ENCODE measurements at regions not wholly inside any gene's neighbourhood (a gene's known extent, or its start where the extent isn't known, plus 50 kb on each side); places are given as distances from the start of the nearest gene placed in this dataset.
"Not testable (repeated sequence)": the region's sequence is repeated elsewhere in the genome, so short reads cannot be mapped to it uniquely, and the experiment has no call there.

- Histone ChIP-seq H3K4me3 (replicated peaks in 1 of 4; ENCODE audit: control extremely low read depth in 1 of 4, insufficient read depth in 1 of 4, low read depth in 3 of 4, low read length in 4 of 4) (no peak overlapping the region), H3K4me1 (ENCODE audit: control insufficient read depth, extremely low read depth, insufficient read depth, low read length) (no peaks in the 10 kb centered on the region), H3K9me3 (ENCODE audit: control insufficient read depth, insufficient read depth, low read depth, low read length) (no peaks in the 10 kb centered on the region), H4K20me1 (ENCODE audit: control insufficient read depth, extremely low read depth, insufficient read depth, low read length) (no peaks in the 10 kb centered on the region), H3K36me3 (ENCODE audit: control insufficient read depth, insufficient read depth, low read length) (no peaks in the 10 kb centered on the region), H2AFZ (ENCODE audit: low read length) (no peak overlapping the region), H3K27ac (ENCODE audit: insufficient read depth, low read length) (no peak overlapping the region), H3K4me2 (ENCODE audit: extremely low read depth, insufficient read depth, low read length) (no peak overlapping the region), H3K27me3 (ENCODE audit: control insufficient read depth, insufficient read depth, low read length) (no peaks in the 10 kb centered on the region), H3K79me2 (ENCODE audit: control insufficient read depth, insufficient read depth, low read length) (no peaks in the 10 kb centered on the region), H3K9ac (ENCODE audit: insufficient read depth, low read length) (no peak overlapping the region)
- no peak for DNase-seq (ENCODE audit: low read depth in 2 of 2)
- no peak for TF ChIP-seq EZH2 (IDR thresholded peaks at IDR 0.05; ENCODE audit: low read length, missing control alignments)
- TF ChIP-seq CTCF (conservative IDR thresholded peaks at IDR 0.05 in 1 of 2, IDR thresholded peaks at IDR 0.05 in 1 of 2; ENCODE audit: low read depth in 1 of 2, low read length in 2 of 2) = no peak
Measured at GRCh38 chr2:101580528-101580927, 105.6 kb upstream of the RFX8 start.

- Histone ChIP-seq H3K79me2 (ENCODE audit: control insufficient read depth, insufficient read depth, low read length) (no peaks in the 10 kb centered on the region), H4K20me1 (ENCODE audit: control insufficient read depth, extremely low read depth, insufficient read depth, low read length) (no peaks in the 10 kb centered on the region), H3K4me2 (ENCODE audit: extremely low read depth, insufficient read depth, low read length) (no peak overlapping the region), H3K4me3 (replicated peaks in 1 of 4; ENCODE audit: control extremely low read depth in 1 of 4, insufficient read depth in 1 of 4, low read depth in 3 of 4, low read length in 4 of 4) (no peak overlapping the region), H3K36me3 (ENCODE audit: control insufficient read depth, insufficient read depth, low read length) (no peaks in the 10 kb centered on the region), H2AFZ (ENCODE audit: low read length) (no peak overlapping the region), H3K9me3 (ENCODE audit: control insufficient read depth, insufficient read depth, low read depth, low read length) (no peaks in the 10 kb centered on the region), H3K27ac (ENCODE audit: insufficient read depth, low read length) (no peak overlapping the region), H3K4me1 (ENCODE audit: control insufficient read depth, extremely low read depth, insufficient read depth, low read length) (no peaks in the 10 kb centered on the region), H3K27me3 (ENCODE audit: control insufficient read depth, insufficient read depth, low read length) (no peaks in the 10 kb centered on the region), H3K9ac (ENCODE audit: insufficient read depth, low read length) (no peak overlapping the region)
- DNase-seq (ENCODE audit: low read depth in 2 of 2) = no peak
- no peak for TF ChIP-seq EZH2 (IDR thresholded peaks at IDR 0.05; ENCODE audit: low read length, missing control alignments)
- no peak for TF ChIP-seq CTCF (conservative IDR thresholded peaks at IDR 0.05 in 1 of 2, IDR thresholded peaks at IDR 0.05 in 1 of 2; ENCODE audit: low read depth in 1 of 2, low read length in 2 of 2)
Measured at GRCh38 chr2:101578671-101579070, 103.8 kb upstream of the RFX8 start.

- H3K4me2 ChIP-seq (ENCODE audit: extremely low read depth, insufficient read depth, low read length); H3K27me3 ChIP-seq (ENCODE audit: control insufficient read depth, insufficient read depth, low read length); H2AFZ ChIP-seq (ENCODE audit: low read length); H3K27ac ChIP-seq (ENCODE audit: insufficient read depth, low read length); H3K4me1 ChIP-seq (ENCODE audit: control insufficient read depth, extremely low read depth, insufficient read depth, low read length); H3K9me3 ChIP-seq (ENCODE audit: control insufficient read depth, insufficient read depth, low read depth, low read length); H3K36me3 ChIP-seq (ENCODE audit: control insufficient read depth, insufficient read depth, low read length); DNase-seq (ENCODE audit: low read depth in 2 of 2); H3K79me2 ChIP-seq (ENCODE audit: control insufficient read depth, insufficient read depth, low read length); H4K20me1 ChIP-seq (ENCODE audit: control insufficient read depth, extremely low read depth, insufficient read depth, low read length); H3K9ac ChIP-seq (ENCODE audit: insufficient read depth, low read length); H3K4me3 ChIP-seq (replicated peaks in 1 of 4; ENCODE audit: control extremely low read depth in 1 of 4, insufficient read depth in 1 of 4, low read depth in 3 of 4, low read length in 4 of 4): not testable (repeated sequence)
Measured at GRCh38 chr2:101578135-101578534, 103.2 kb upstream of the RFX8 start.

Measured in fibroblast of lung (primary cell).